HCT116 (cell line): ENCODE measurements at regions not wholly inside any gene's neighbourhood (a gene's known extent, or its start where the extent isn't known, plus 50 kb on each side); places are given as distances from the start of the nearest gene placed in this dataset.
A peak's percentile ranks its signal among the peaks of the same experiment; 100 is the strongest.

Experiments used
- ATAC-seq: fragments of 200-7000 bp; cut with Tn5 transposase; 2 replicates; pipeline ENCODE4 v1.9.1; 2020; ENCODE audit warnings: mild to moderate bottlenecking, moderate library complexity
- BruUV-seq: library from RNA; stranded (reverse); fragments of 400-500 nt; replicated peaks from 2 replicates; lab custom pipeline; 2021; lab: Mats Ljungman, UMichigan
- CTCF ChIA-PET: fragments of 300-600 bp; sonication (Branson Sonifier 250); formaldehyde crosslinking; loops from one replicate; lab custom pipeline; 2021; ENCODE audit warnings: antibody characterized with exemption; lab: Charles Lee
- POLR2A ChIA-PET: fragments of 300-600, 350-600 bp; sonication (Branson Sonifier 250); formaldehyde crosslinking; loops from one replicate; lab custom pipeline; 2021; ENCODE audit warnings: antibody characterized with exemption; lab: Charles Lee
- RAD21 ChIA-PET, 2 experiments: fragments of 300-600 bp; sonication (Branson Sonifier 250); formaldehyde crosslinking; loops; one replicate each; lab custom pipeline; 2023; ENCODE audit warnings: low total read pairs in 2 of 2; ENCODE audit not compliant: uncharacterized antibody in 2 of 2, unreplicated experiment in 2 of 2, low non-redundant PET in 1 of 2; lab: Charles Lee
- DNase-seq: peaks from one replicate; pipeline ENCODE4 v3.0.0-alpha.2; 2010; ENCODE audit warnings: low read depth, low spot score
- H2AFZ ChIP-seq: fragments of 200-600 bp; shearing (Covaris generic), sonication (generic); 2 replicates; pipeline ENCODE4 v1.6.1; 2017; ENCODE audit warnings: low read depth, mixed run types, mixed read lengths, antibody characterized with exemption, low read length; ENCODE audit not compliant: poor library complexity, severe bottlenecking
- H3K27ac ChIP-seq: 2 replicates; pipeline ENCODE4 v1.5.1; 2012; ENCODE audit warnings: low read depth, low read length
- H3K27me3 ChIP-seq: fragments of 200-600 bp; sonication (generic); 2 replicates; pipeline ENCODE4 v1.6.1; 2016; ENCODE audit warnings: mixed run types, low read length, mixed read lengths; ENCODE audit not compliant: insufficient read depth
- H3K36me3 ChIP-seq, 2 experiments: fragments of 200-500 bp in 1 of 2; fragments of 200-600 bp in 1 of 2; sonication (Bioruptor generic) in 1 of 2; sonication (generic) in 1 of 2; 2 replicates each; pipeline versions ENCODE4 v1.5.1 to v1.6.1; 2014 to 2016; ENCODE audit warnings: low read length in 2 of 2, inconsistent platforms in 1 of 2, mixed read lengths in 1 of 2, mixed run types in 1 of 2; ENCODE audit not compliant: insufficient read depth in 2 of 2, control insufficient read depth in 1 of 2
- H3K4me1 ChIP-seq, 2 experiments: fragments of 200-600 bp in 1 of 2; sonication (generic) in 1 of 2; 2 replicates each; pipeline versions ENCODE4 v1.5.1 to v1.6.1; 2012 to 2017; ENCODE audit warnings: low read length in 2 of 2, inconsistent platforms in 1 of 2, mild to moderate bottlenecking in 1 of 2, mixed read lengths in 1 of 2, mixed run types in 1 of 2, moderate library complexity in 1 of 2; ENCODE audit not compliant: insufficient read depth in 2 of 2, control insufficient read depth in 1 of 2
- H3K4me2 ChIP-seq: fragments of 200-600 bp; sonication (generic); 2 replicates; pipeline ENCODE4 v1.6.1; 2017; ENCODE audit warnings: mixed run types, low read length, mixed read lengths
- H3K4me3 ChIP-seq, 2 experiments: fragments of 200-600 bp in 1 of 2; sonication (generic) in 1 of 2; replicated peaks in 1 of 2; 2 replicates each; pipeline ENCODE4 v1.5.1; 2011 to 2016; ENCODE audit warnings: low read length in 2 of 2, control low read depth in 1 of 2, low read depth in 1 of 2, mild to moderate bottlenecking in 1 of 2, mixed read lengths in 1 of 2, mixed run types in 1 of 2
- H3K79me2 ChIP-seq: fragments of 200-600 bp; sonication (generic); 2 replicates; pipeline ENCODE4 v1.6.1; 2017; ENCODE audit warnings: mild to moderate bottlenecking, mixed run types, low read length, moderate library complexity, mixed read lengths; ENCODE audit not compliant: insufficient read depth
- H3K9ac ChIP-seq: fragments of 200-600 bp; sonication (generic); 2 replicates; pipeline ENCODE4 v1.6.1; 2016; ENCODE audit warnings: low read length, mixed read lengths
- H3K9me2 ChIP-seq: fragments of 200-600 bp; sonication (generic), shearing (Covaris generic); 2 replicates; pipeline ENCODE4 v1.6.1; 2017; ENCODE audit warnings: mixed run types, mild to moderate bottlenecking, moderate library complexity; ENCODE audit not compliant: insufficient read depth
- H3K9me3 ChIP-seq, 2 experiments: fragments of 200-500 bp in 1 of 2; fragments of 200-600 bp in 1 of 2; sonication (Bioruptor generic) in 1 of 2; sonication (generic) in 1 of 2; 2 replicates each; pipeline ENCODE4 v1.6.1; 2014 to 2017; ENCODE audit warnings: low read length in 2 of 2, mixed read lengths in 2 of 2, inconsistent platforms in 1 of 2, low read depth in 1 of 2, mild to moderate bottlenecking in 1 of 2, mixed run types in 1 of 2, moderate library complexity in 1 of 2; ENCODE audit not compliant: control insufficient read depth in 1 of 2, insufficient read depth in 1 of 2
- H4K20me1 ChIP-seq: fragments of 200-600 bp; sonication (generic), shearing (Covaris generic); 2 replicates; pipeline ENCODE4 v1.6.1; 2017; ENCODE audit warnings: mixed run types, mild to moderate bottlenecking, moderate library complexity; ENCODE audit not compliant: insufficient read depth
- CTCF ChIP-seq, 3 experiments: fragments of 200-600 bp in 1 of 3; sonication (generic) in 1 of 3; IDR thresholded peaks in 2 of 3; conservative IDR thresholded peaks in 1 of 3; 2 replicates each; pipeline ENCODE4 v1.5.1; 2012 to 2017; ENCODE audit warnings: low read depth in 2 of 3, low read length in 2 of 3, antibody characterized with exemption in 1 of 3, borderline replicate concordance in 1 of 3, control low read depth in 1 of 3, mild to moderate bottlenecking in 1 of 3, mixed read lengths in 1 of 3, mixed run types in 1 of 3, moderate library complexity in 1 of 3; ENCODE audit not compliant: insufficient read depth in 1 of 3
- RAD21 ChIP-seq: IDR thresholded peaks from 2 replicates; pipeline ENCODE4 v1.6.1; 2012; ENCODE audit warnings: low read depth, mild to moderate bottlenecking
- intact Hi-C: fragments of 100-400 bp; cut with micrococcal nuclease; formaldehyde crosslinking; loops from 2 replicates; pipeline ENCODE4 v1.10.0; 2022

- intact Hi-C loops, result no loop called here
Observed at GRCh38 chr4:1570291-1571164, 113.6 kb downstream of the FAM53A start.

More at GRCh38 chr4:1570291-1571164, 113.6 kb downstream of the FAM53A start:
- TF ChIP-seq RAD21 (no peak), CTCF (IDR thresholded peaks at IDR 0.05 in 2 of 3, conservative IDR thresholded peaks at IDR 0.05 in 1 of 3; ENCODE audit: borderline replicate concordance in 1 of 3, insufficient read depth in 1 of 3, low read depth in 2 of 3, low read length in 2 of 3) (peak in 1 of 3 experiments; percentile 15; a peak in 1 of 6 replicates)
- peaks cover 11 to 30% of the 10 kb centered on the region in 2 experiments for H3K4me1 ChIP-seq
- no TSS peak for BruUV-seq
- CTCF ChIA-PET, result no interaction called here
- POLR2A ChIA-PET, result no interaction called here
- H3K36me3 ChIP-seq, result no peaks in the 10 kb centered on the region
- no peaks in the 10 kb centered on the region for H3K9me3 ChIP-seq
- no peak overlapping the region for H3K4me3 ChIP-seq
- no peak overlapping the region for H3K4me2 ChIP-seq
- no peak overlapping the region for H2AFZ ChIP-seq
- H4K20me1 ChIP-seq, result no peaks in the 10 kb centered on the region
- no peak overlapping the region for H3K9ac ChIP-seq
- no peak overlapping the region for H3K27ac ChIP-seq
- H3K9me2 ChIP-seq, result no peaks in the 10 kb centered on the region
- ATAC-seq (no peak), DNase-seq (no peak)
- RAD21 ChIA-PET, result no interaction called here
- no peaks in the 10 kb centered on the region for H3K27me3 ChIP-seq
- no peaks in the 10 kb centered on the region for H3K79me2 ChIP-seq
